ENCODE measurements at regions not wholly inside any gene's neighbourhood (a gene's known extent, or its start where the extent isn't known, plus 50 kb on each side); places are given as distances from the start of the nearest gene placed in this dataset.

DNA sequence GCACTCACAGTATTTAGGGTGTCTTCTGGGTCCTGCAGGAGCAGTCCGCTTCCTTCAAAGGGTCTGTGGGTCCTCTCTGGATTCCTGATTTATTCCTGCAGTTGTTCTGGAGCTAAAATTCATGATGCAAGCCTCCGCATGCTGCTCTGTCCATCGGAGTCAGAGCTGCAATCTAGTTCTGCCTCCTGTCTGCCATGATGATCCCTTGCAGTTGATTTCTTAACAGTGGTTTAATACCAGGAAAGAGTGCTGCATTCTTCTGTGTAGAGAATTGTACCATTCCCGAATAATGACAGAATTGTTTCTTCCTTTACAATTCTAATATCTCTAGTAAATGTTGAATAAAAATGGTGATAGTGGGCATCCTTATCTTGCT is 72.0 kb upstream of the B3GAT2 start:
- Histone ChIP-seq H3K36me3 (no peaks in the 10 kb centered on the region), H3K9me3 (ENCODE audit: severe bottlenecking) (no peaks in the 10 kb centered on the region), H3K27ac (no peak overlapping the region), H3K4me3 (ENCODE audit: low read depth, low read length) (no peak overlapping the region), H3K27me3 (ENCODE audit: insufficient read depth, low read depth, severe bottlenecking) (no peaks in the 10 kb centered on the region)
- no peak for DNase-seq
- TF ChIP-seq, protein P1, sequence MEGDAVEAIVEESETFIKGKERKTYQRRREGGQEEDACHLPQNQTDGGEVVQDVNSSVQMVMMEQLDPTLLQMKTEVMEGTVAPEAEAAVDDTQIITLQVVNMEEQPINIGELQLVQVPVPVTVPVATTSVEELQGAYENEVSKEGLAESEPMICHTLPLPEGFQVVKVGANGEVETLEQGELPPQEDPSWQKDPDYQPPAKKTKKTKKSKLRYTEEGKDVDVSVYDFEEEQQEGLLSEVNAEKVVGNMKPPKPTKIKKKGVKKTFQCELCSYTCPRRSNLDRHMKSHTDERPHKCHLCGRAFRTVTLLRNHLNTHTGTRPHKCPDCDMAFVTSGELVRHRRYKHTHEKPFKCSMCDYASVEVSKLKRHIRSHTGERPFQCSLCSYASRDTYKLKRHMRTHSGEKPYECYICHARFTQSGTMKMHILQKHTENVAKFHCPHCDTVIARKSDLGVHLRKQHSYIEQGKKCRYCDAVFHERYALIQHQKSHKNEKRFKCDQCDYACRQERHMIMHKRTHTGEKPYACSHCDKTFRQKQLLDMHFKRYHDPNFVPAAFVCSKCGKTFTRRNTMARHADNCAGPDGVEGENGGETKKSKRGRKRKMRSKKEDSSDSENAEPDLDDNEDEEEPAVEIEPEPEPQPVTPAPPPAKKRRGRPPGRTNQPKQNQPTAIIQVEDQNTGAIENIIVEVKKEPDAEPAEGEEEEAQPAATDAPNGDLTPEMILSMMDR (IDR thresholded peaks at IDR 0.05; ENCODE audit: low read depth, low read length), result no peak

DNA sequence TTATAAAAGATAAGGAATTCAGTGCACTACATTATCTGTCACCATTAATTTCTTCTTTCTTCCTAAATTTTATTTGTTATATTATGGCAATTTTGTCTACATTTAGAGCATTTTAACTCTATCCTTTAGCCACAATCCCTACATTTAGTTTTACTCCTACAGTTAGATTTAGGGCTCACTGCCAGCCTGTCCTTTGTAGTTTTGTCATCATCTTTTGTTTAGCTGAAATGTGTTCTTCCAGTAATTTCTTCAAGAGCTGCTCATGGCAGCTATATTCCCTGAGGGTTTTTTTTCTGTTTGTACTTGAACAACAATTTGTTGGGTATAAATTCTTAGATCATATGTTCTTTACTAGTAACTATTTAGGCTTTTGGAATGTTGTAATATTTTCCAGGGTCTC is 72.7 kb upstream of the B3GAT2 start:
- TF ChIP-seq, protein P1 (IDR thresholded peaks at IDR 0.05; ENCODE audit: low read depth, low read length), result no peak
- Histone ChIP-seq H3K36me3 (no peaks in the 10 kb centered on the region), H3K27ac (no peak overlapping the region), H3K27me3 (ENCODE audit: insufficient read depth, low read depth, severe bottlenecking) (no peaks in the 10 kb centered on the region), H3K9me3 (ENCODE audit: severe bottlenecking) (no peaks in the 10 kb centered on the region), H3K4me3 (ENCODE audit: low read depth, low read length) (no peak overlapping the region)
- DNase-seq, result no peak

DNA sequence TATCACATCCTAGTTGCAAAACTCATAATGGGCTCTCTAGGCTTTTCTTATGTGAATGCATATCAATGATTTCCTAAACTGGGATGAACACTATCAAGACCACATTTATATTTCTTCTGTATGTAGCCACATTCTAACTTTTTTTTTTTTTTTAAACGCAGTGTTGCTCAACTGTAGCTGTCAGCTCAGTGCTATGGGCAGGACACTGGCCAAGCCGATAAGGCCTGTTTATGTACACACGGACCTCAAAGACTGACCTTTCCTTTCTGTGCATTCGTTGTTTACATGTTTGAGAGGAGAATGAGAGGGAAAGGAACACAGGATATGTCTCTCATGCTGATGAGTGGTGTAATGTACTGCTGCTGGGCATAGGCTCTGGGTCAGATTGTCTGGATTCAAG is 75.1 kb upstream of the B3GAT2 start:
- H3K4me3 ChIP-seq (ENCODE audit: low read depth, low read length), result no peak overlapping the region
- H3K27ac ChIP-seq, result no peak overlapping the region
- H3K27me3 ChIP-seq (ENCODE audit: insufficient read depth, low read depth, severe bottlenecking), result no peaks in the 10 kb centered on the region
- H3K9me3 ChIP-seq (ENCODE audit: severe bottlenecking), result no peaks in the 10 kb centered on the region
- no peaks in the 10 kb centered on the region for H3K36me3 ChIP-seq
- no peak for DNase-seq
- TF ChIP-seq, protein P1 (IDR thresholded peaks at IDR 0.05; ENCODE audit: low read depth, low read length), result no peak

GRCh38 chr6:71033171-71033570 is 76.3 kb upstream of the B3GAT2 start:
- H3K4me3 ChIP-seq (ENCODE audit: low read depth, low read length), result no peak overlapping the region
- H3K9me3 ChIP-seq (ENCODE audit: severe bottlenecking), result no peaks in the 10 kb centered on the region
- TF ChIP-seq, protein P1 (IDR thresholded peaks at IDR 0.05; ENCODE audit: low read depth, low read length), result no peak
- no peak for DNase-seq
- H3K36me3 ChIP-seq, result no peaks in the 10 kb centered on the region
- H3K27ac ChIP-seq, result no peak overlapping the region
- no peaks in the 10 kb centered on the region for H3K27me3 ChIP-seq (ENCODE audit: insufficient read depth, low read depth, severe bottlenecking)

GRCh38 chr6:71033890-71034289 is 77.0 kb upstream of the B3GAT2 start:
- no peaks in the 10 kb centered on the region for H3K27me3 ChIP-seq (ENCODE audit: insufficient read depth, low read depth, severe bottlenecking)
- no peak for DNase-seq
- H3K4me3 ChIP-seq (ENCODE audit: low read depth, low read length), result no peak overlapping the region
- no peak overlapping the region for H3K27ac ChIP-seq
- TF ChIP-seq, protein P1 (IDR thresholded peaks at IDR 0.05; ENCODE audit: low read depth, low read length), result no peak
- no peaks in the 10 kb centered on the region for H3K9me3 ChIP-seq (ENCODE audit: severe bottlenecking)
- H3K36me3 ChIP-seq, result no peaks in the 10 kb centered on the region

- Histone ChIP-seq H3K9me3 (ENCODE audit: severe bottlenecking) (no peaks in the 10 kb centered on the region), H3K27ac (no peak overlapping the region), H3K36me3 (no peaks in the 10 kb centered on the region), H3K4me3 (ENCODE audit: low read depth, low read length) (no peak overlapping the region), H3K27me3 (ENCODE audit: insufficient read depth, low read depth, severe bottlenecking) (no peaks in the 10 kb centered on the region)
- TF ChIP-seq, protein P1 (IDR thresholded peaks at IDR 0.05; ENCODE audit: low read depth, low read length), result no peak
- no peak for DNase-seq
Measured at GRCh38 chr6:71034563-71035345, 77.9 kb upstream of the B3GAT2 start.
